ENCODE measurements at regions not wholly inside any gene's neighbourhood (a gene's known extent, or its start where the extent isn't known, plus 50 kb on each side); places are given as distances from the start of the nearest gene placed in this dataset.
"Not testable (repeated sequence)": the region's sequence is repeated elsewhere in the genome, so short reads cannot be mapped to it uniquely, and the experiment has no call there.

DNA sequence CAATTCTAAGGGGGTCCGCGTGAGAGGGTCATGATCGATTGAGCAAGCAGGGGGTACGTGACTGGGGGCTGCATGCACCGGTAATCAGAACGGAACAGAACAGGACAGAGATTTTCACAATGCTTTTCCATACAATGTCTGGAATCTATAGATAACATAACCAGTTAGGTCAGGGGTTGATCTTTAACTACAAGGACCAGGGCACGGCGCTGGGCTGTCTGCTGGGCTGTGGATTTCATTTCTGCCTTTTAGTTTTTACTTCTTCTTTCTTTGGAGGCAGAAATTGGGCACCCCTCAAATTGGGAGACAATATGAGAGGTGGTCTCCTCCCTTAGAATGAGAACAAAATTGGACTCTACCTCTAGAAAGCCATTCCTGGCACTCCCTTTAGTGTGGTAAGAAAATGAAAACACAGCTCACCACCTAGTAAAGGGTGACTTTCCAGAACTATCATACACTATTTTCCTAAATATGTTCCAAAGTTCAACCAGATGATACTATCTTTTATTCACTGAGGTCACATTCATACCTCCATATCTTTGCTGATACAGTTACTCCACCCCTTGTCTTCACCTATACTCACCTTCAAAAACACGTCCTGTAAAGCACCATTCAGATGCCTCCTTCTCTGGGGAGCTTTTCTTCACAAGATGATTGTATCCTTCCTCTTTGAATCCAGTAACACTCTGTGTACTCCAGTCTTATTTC, 1058.3 kb upstream of the SLIT2 start:
- DNase-seq (ENCODE audit: low spot score) (no peak), ATAC-seq (no peak)

DNA sequence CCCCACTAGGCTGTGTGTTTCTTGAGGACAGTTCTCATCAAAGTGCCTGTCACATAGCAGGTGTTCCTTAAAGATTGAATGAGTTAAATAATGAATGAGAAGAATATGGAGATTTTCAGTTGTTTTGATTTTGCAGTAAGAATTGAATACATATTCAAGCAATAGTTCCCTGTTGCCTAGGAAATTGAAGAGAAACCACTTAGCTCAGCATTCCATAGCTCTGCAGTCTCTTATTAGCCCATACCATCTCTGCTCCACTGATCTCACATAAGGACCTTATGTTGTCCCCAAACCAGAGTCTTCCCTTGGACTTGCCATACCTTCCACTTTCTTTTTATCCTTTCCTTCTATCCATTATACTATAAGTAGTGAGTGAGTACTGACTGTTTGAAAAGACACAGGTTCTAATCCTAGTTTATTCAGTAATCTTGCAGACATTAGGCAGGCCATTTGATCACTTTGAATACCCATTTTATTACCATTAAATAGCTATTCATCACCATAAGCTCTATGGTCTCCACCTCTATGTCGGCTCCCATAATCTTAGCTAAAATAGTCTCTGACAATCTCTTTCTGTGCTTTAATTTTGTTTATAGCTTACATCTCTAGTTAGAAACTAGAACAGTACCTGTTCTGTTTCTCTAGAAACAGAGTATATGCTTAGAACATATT, 1059.6 kb upstream of the SLIT2 start:
- no peak for ATAC-seq

DNA sequence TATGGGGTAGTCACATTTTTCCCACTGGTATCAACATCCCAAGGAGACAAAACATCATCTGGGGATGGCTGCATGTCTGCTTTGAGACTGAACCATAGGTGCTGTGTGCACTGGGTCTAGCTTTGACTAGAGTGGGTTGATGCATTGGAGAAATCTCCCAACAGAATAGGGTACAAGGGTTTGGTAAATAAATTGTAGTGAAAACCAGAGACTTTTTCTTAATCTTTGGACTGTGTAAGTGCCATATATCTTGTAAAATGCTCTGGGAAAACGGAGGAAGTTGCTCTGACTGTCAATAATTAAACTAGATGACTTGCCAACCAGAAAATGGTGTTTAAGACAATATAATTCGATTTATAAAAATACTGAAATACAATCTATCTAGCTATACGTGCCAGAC, 1064.0 kb upstream of the SLIT2 start:
- ATAC-seq (no peak), DNase-seq (ENCODE audit: low spot score) (no peak)

More for the DNA sequence above, 1059.6 kb upstream of the SLIT2 start:
- DNase-seq (ENCODE audit: low spot score): no peak

DNA sequence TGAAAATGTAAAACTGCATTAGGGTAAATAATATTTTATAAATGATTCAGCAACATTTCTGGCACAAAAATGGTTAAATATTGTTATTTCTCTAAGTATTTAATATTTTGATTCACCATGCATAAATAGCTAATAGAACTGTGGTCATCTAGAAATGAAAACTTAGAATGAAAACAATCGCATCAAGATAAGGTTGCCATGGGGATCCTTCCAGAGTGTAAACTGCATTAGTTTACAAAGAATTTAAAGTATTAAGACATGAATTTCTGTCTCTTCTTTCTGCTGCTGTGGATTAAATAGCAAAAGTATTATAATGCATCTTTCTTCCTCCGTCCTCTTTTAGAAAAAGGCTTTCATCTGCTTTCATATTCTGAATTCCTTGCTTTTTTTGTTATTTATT, 1064.6 kb upstream of the SLIT2 start:
- ATAC-seq: no peak
- DNase-seq (ENCODE audit: low spot score): no peak

DNA sequence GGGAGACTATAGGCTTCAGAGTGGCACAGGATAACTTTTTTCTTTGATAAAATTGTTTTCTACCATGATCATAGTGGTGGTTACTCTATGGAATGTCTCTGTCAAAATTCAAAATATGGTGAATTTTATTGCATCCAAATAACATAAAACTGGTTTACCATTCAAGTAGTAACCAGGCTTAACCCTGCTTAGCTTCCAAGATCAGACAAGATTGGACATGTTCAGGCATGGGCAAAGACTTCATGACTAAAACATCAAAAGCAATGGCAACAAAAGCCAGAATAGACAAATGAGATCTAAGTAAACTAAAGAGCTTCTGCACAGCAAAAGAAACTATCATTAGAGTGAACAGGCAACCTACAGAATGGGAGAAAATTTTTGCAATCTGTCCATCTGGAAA, 1070.1 kb upstream of the SLIT2 start:
- not testable (repeated sequence) for ATAC-seq; DNase-seq (ENCODE audit: low spot score)

DNA sequence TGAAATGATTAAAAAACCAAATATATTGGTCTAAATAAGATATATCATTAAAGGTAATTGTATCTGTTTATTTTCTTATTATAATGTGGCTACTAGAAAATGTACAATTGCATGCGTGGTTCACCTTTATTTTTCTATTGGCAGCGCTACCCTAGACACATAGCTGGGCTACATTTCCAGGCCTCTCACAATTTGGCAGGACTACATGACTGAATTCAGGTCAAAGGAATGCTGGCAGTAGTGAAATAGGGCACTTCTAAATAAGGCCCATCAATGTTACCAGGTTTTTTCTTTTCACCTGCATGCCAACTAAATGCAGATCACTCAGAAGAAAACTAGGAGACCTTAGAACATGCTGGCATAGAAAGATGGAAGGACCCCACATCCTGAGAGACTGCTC, 1072.9 kb upstream of the SLIT2 start:
- ATAC-seq (no peak), DNase-seq (ENCODE audit: low spot score) (no peak)

DNA sequence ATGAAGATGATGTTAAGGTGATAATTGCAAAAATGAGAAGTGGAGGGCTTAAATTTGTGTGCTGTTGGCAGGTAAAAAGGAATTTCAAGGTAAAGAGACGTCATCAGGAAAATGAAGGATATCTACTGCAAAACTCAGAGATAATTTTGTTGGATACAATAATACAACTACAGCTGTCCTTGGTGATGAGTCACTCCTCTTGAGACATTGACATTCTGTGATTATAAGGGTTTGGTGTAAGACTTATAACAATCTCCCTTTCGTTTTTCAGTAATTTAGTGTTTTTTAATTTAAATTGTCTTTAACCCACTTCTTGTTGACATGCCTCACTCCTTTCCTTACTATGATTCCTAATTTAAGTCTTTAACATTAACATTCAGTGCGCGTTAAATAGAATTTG, 1074.1 kb upstream of the SLIT2 start:
- ATAC-seq: no peak
- no peak for DNase-seq (ENCODE audit: low spot score)

DNA sequence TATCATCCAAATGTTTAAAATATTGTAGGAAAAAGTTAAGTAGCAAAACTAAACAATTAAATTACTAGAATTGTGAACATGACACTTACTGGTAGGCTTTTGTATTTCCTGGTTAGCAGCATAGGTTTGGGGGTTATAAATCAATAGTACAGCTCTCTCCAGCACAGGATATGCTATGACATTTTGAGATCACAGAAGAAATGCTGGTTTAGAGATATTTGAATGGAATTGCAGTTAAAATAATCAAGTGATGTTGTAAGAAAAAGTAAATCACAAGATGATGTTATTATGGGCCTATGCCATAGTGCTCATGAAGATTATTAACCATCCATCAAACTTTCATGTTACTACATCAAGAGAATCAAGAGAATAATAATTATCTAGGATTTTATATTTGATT, 1079.9 kb upstream of the SLIT2 start:
- ATAC-seq: no peak
- no peak for DNase-seq (ENCODE audit: low spot score)

DNA sequence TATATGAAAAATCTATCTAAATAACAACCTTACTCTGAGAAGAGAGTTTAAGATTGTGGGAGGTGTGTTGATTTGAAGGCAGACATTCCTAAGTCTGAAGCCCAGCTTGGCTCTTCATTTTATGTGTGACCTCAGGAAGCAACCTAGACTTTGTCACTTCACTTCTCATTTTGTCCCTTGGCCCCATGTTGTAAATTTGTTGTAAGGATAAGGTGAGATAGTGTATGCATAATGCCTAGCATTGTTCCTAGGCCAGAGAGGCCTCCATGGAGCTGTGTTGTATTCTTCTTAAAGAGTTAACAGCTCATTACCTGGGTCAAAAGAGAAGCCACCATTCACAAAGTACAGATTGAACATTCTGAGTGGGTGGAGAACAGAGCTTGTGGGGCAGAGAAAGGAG, 1084.4 kb upstream of the SLIT2 start:
- no peak for ATAC-seq
- no peak for DNase-seq (ENCODE audit: low spot score)

DNA sequence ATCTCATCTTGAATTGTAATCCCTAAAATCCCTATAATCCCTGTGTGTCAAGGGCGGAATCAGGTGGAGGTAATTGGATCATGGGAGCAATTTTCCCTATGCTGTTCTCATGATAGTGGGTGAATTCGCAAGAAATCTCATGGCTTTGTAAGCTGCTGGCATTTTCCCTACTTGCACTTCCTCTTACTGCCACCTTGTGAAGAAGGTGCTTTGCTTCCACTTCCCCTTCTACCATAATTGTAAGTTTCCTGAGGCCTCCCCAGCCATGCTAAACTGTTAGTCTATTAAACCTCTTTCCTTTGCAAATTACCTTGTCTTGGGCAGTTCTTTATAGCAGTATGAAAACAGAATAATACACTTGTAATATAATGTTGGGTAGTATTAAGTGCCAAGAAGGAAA, 1087.4 kb upstream of the SLIT2 start:
- ATAC-seq (no peak), DNase-seq (ENCODE audit: low spot score) (no peak)

DNA sequence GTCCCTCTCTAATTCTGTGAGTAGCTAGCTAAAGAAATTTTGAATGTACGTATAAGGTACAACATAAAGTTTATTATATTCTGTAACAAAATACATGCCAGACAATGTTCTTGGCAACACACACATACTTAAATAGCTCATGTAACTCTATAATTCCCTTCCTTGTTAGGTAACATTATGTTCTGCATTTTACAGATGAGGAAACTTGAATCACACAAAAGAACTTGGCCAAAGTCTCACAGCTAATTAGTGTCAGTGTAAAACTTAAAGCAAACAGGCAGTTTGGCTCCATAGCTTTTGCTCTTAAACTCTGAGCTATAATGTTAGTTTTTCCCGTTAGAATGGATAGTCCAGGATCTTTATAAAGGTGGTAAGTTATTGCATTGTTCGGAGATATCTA, 1091.8 kb upstream of the SLIT2 start:
- DNase-seq (ENCODE audit: low spot score): no peak
- no peak for ATAC-seq

DNA sequence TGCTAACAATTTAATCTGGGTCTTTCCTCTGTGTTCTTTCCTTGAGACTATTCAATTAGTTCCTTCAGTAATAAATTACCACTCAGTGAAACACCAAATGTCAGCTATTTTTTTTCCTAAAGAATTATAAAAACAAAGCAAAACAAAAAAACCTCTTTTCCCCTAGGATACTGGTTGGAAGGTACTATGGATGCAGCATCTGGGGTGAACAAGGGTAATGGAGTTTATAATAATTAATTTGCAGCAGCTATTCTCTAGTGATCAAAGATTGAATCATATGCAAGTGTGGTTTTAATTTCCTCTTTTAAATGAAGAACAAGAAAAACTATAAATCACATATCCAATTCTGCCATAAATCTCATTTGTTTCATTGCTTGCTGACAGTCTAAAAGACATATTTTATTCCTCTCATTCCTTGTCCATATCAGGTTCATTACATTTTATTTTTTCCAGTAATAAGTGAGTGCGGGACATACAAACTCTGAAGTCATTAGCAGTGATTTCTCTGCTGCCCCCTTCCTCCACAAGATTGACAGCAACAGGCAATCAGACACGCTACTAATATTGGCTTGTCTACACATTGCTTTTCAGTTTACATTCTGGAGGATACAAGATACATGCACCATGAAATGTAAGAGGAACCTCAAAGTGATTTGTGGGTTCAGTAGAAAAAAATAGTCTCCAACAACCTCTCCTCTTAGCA, 1093.4 kb upstream of the SLIT2 start:
- ATAC-seq (no peak), DNase-seq (ENCODE audit: low spot score) (no peak)

DNA sequence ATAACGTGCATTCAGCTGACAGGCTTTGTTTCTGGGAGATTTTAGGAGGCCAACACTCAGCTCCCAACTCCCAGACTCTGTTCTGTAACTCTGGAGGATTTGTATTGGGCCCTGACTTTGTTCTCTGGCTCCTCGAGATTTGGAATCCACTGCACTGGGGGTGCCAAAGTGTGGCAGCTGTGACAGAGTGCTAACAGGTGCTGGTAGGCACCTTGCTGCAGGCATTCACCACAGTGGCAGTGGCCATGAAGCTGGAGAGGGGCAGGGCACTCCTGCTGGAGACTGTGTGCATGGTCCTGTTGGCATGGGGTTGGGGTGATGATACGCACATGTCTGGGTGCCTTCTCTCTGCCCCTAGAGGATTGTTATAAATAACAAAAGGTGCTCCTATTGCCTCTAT, 1094.9 kb upstream of the SLIT2 start:
- DNase-seq (ENCODE audit: low spot score): no peak
- no peak for ATAC-seq

DNA sequence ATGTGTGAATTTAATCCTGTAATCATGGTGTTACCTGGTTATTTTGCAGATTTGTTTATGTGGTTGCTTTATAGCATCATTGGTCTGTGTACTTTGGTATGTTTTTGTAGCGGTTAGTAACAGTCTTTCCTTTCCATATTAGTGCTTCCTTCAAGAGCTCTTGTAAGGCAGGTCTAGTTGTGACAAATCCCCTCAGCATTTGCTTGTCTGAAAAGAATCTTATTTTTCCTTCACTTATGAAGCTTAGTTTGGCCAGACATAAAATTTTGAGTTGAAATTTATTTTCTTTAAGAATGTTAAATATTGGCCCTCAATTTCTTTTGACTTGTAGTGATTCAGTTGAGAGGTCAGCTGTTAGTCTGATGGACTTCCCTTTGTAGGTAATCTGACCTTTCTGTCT, 1096.1 kb upstream of the SLIT2 start:
- ATAC-seq: no peak
- no peak for DNase-seq (ENCODE audit: low spot score)

DNA sequence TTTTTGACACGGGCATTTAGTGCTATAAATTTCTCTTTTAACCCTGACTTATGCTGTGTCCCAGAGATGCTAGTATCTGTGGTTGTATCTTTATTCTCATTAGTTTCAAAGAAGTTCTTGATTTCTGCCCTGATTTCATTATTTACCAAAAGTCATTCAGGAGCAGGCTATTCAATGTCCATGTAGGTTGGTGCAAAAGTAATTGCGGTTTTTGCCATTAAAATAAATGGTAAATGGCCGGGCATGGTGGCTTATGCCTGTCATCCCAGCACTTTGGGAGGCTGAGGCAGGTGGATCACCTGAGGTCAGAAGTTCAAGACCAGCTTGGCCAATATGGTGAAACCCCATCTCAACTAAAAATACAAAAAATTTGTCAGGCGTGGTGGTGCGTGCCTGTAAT, 1097.4 kb upstream of the SLIT2 start:
- not testable (repeated sequence) for DNase-seq (ENCODE audit: low spot score); ATAC-seq

DNA sequence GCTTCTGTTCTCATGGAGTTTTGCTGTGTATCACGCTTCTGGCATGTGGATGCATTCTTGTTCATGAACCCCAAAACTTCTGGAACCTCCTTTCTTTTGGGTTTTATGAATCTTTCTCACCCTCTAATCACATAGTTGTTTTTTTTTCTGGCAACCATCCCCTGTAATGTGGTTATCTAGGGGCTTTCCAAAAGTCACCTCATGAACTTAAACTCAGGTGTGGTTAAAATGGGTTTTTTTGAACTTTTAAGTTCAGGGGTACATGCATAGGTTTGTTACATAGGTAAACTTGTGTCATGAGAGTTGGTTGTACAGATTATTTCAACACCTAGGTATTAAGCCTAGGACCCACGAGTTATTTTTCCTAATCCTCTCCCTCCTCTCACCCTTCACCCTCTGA, 1099.4 kb upstream of the SLIT2 start:
- DNase-seq (ENCODE audit: low spot score): no peak
- ATAC-seq: no peak

DNA sequence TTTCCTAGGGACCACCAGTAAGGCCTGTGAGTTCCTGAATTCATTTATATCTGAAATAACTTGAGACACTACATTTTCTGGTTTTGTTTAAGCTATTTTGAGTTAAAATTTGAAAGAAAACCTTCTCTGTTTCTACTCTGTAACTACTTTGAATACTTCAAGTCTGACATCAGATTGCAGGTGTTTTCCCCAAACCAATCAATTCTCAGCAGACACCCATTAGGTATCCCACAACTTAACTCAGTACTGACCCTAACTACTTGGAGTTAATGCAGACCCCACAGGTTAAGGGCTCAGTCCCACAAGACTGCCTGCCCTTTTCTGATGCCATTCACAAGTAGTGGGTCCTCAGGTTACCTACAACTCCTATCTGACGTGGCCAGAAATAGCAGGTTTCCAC, 1100.0 kb upstream of the SLIT2 start:
- ATAC-seq (no peak), DNase-seq (ENCODE audit: low spot score) (no peak)

DNA sequence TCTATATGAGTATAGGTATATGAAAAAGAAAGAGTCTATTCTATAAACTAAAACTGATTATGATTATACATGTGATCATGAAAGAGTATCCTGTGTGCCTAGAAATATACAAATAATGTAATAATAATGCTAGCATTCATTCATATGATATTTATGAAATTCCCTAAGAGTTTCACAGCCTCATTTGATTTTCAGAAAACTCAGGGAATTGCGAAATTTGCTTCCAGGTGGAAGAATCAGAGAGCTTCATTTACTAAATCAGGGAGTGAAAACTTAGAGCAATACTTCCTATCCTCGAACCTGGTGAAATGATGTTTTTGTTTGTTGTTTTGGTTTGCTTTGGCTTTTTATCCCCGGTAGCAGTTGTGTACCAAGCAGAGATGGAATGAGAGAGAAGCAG, 1105.7 kb upstream of the SLIT2 start:
- DNase-seq (ENCODE audit: low spot score): no peak
- no peak for ATAC-seq

DNA sequence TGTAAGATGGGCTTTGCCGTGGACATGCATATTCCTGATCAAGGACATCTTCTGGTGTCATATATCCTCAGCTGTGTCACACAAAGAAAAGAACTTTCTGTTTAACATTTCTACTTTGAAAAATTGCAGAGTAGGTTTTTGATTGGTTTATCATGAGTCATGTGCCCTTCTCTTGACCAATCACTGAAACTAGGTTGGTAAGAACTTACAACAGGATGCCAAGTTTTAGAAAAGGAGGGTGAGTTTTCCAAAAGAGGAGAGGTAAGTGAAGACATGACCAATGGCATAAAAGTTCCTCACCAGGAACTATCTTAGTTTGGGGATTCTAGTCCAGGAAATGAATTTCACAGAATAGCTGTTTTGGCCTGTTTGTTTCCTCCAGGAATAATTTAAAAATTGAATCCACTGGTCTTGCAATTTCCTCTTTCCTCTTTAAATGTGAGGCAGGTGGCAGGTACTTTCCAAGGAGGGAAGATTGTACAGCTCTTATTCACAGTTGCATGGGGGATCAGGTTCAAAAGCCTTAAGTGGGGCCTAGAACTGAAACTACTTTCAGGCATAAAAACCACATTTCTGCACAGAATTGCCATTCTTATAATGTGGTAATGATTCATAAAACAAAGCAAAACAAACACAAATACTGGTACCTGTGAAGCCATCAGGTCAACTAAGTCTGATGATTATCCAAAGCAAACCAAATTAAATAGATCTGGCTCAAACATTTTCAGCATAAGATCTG, 1114.5 kb upstream of the LCORL start:
- ATAC-seq: no peak
- no peak for DNase-seq (ENCODE audit: low spot score)

DNA sequence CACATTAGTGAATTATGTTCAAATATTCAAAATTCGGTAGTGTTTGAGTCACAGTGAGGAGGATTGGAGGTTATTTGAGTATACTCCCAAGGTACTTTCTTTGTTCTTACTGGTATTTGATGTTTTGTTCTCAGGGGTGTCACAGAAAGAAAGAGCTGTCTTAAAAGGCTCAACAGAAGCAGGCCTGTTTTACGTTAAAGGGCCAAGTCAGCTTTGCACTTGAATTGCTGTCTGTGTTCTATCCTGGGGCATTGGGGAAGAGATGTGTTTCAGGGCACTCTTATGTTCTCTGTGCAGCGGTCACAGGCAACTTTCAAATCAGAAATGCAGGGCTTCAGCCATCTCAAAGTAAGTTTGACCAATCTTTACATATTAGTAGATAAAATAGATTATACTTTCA, 1113.1 kb upstream of the LCORL start:
- ATAC-seq (no peak), DNase-seq (ENCODE audit: low spot score) (no peak)

DNA sequence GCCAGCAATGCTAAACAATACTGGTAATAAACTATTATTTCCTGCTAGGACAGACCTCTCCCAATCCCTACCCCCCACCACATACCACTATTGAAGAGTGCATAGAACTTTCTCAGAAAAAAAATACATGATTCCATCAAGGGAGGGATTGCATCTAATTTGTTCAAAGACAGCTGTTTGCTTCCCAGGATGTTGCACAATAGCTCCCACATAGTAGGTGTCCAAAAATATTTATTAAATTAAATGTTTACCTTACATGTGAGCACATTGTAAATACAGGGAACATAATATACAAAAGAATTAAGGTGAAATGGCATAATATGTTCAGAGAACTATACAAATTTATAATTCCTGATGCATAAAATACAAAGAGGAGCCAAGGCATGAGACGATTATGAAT, 1111.8 kb upstream of the LCORL start:
- ATAC-seq (no peak), DNase-seq (ENCODE audit: low spot score) (no peak)

DNA sequence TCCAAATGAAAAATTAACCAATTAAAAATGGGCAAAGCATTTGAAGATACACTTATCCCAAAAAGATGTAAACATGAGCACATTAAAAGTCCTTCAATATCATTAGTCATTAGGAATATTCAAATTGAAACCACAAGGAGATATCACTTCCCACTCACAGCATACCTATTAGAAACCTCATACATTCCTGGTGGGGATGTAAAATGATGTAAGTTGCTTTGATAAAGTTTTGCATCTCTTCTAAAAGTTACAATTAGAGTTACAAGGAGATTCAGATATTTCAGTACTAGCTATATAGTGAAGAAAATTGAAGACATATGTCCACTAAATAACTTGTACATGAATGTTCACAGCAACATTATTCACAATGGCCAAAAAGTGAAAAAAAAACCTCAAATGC, 1109.3 kb upstream of the LCORL start:
- ATAC-seq: no peak

More for the DNA sequence above, 1109.3 kb upstream of the LCORL start:
- no peak for DNase-seq (ENCODE audit: low spot score)

Measured in left lobe of liver (tissue), 2 donors.